GF-D8 (cell line): ENCODE measurements at regions not wholly inside any gene's neighbourhood (a gene's known extent, or its start where the extent isn't known, plus 50 kb on each side); places are given as distances from the start of the nearest gene placed in this dataset.

Source experiments
- DNase-seq: peaks from one replicate; lab custom pipeline; 2025; lab: John Stamatoyannopoulos, UW

GRCh38 chr3:70558956-70559355 lies 246.5 kb upstream of the MDFIC2 start:
- no peak for DNase-seq

- DNase-seq, result no peak
Observed at GRCh38 chr3:70557976-70558375, 245.5 kb upstream of the MDFIC2 start.

GRCh38 chr3:70556056-70556455 lies 243.6 kb upstream of the MDFIC2 start:
- no peak for DNase-seq

GRCh38 chr3:70554170-70554569 lies 241.7 kb upstream of the MDFIC2 start:
- no peak for DNase-seq

- no peak for DNase-seq
Observed at GRCh38 chr3:70550723-70551319, 238.4 kb upstream of the MDFIC2 start.

GRCh38 chr3:70546679-70547078 lies 234.2 kb upstream of the MDFIC2 start:
- no peak for DNase-seq

- no peak for DNase-seq
Observed at GRCh38 chr3:70543493-70543892, 231.1 kb upstream of the MDFIC2 start.

GRCh38 chr3:70539908-70540307 lies 227.5 kb upstream of the MDFIC2 start:
- no peak for DNase-seq

- no peak for DNase-seq
Observed at GRCh38 chr3:70532806-70533205, 220.4 kb upstream of the MDFIC2 start.

GRCh38 chr3:70531838-70532489 lies 219.5 kb upstream of the MDFIC2 start:
- DNase-seq, result no peak

GRCh38 chr3:70531063-70531657 lies 218.7 kb upstream of the MDFIC2 start:
- DNase-seq, result no peak

GRCh38 chr3:70530626-70531025 lies 218.2 kb upstream of the MDFIC2 start:
- DNase-seq, result no peak

- no peak for DNase-seq
Observed at GRCh38 chr3:70527026-70527425, 214.6 kb upstream of the MDFIC2 start.

- DNase-seq, result no peak
Observed at GRCh38 chr3:70519913-70520659, 207.6 kb upstream of the MDFIC2 start.

- no peak for DNase-seq
Observed at GRCh38 chr3:70519026-70519425, 206.6 kb upstream of the MDFIC2 start.

- no peak for DNase-seq
Observed at GRCh38 chr3:70518356-70518755, 205.9 kb upstream of the MDFIC2 start.

- DNase-seq, result no peak
Observed at GRCh38 chr3:70517124-70517890, 204.9 kb upstream of the MDFIC2 start.

GRCh38 chr3:70516076-70516475 lies 203.6 kb upstream of the MDFIC2 start:
- DNase-seq, result no peak

GRCh38 chr3:70507486-70507885 lies 195.0 kb upstream of the MDFIC2 start:
- no peak for DNase-seq

GRCh38 chr3:70506775-70507174 lies 194.3 kb upstream of the MDFIC2 start:
- no peak for DNase-seq

- DNase-seq, result peak; percentile 16
Observed at GRCh38 chr3:70501561-70501960, 189.1 kb upstream of the MDFIC2 start.

GRCh38 chr3:70488816-70489215 lies 176.4 kb upstream of the MDFIC2 start:
- DNase-seq, result no peak
